H9 (cell line): ENCODE measurements at regions not wholly inside any gene's neighbourhood (a gene's known extent, or its start where the extent isn't known, plus 50 kb on each side); places are given as distances from the start of the nearest gene placed in this dataset.

Experiments used
- DNase-seq: peaks from one replicate; pipeline ENCODE4 v3.0.0-alpha.2; 2017
- H2AFZ ChIP-seq: one replicate; pipeline ENCODE4 v1.6.1; 2013; ENCODE audit warnings: mild to moderate bottlenecking, low read length, control low read depth, moderate library complexity
- H2AK5ac ChIP-seq: 2 replicates; pipeline ENCODE4 v1.6.1; 2013; ENCODE audit warnings: low read length, control low read depth, mixed read lengths; ENCODE audit not compliant: insufficient read length
- H2BK120ac ChIP-seq: one replicate; pipeline ENCODE4 v1.6.1; 2013; ENCODE audit warnings: low read depth, mild to moderate bottlenecking, low read length, control low read depth, inconsistent platforms; ENCODE audit not compliant: poor library complexity, severe bottlenecking
- H2BK12ac ChIP-seq: 2 replicates; pipeline ENCODE4 v1.6.1; 2013; ENCODE audit warnings: low read length, control low read depth, mixed read lengths, low read depth; ENCODE audit not compliant: insufficient read length
- H2BK15ac ChIP-seq: 2 replicates; pipeline ENCODE4 v1.6.1; 2013; ENCODE audit warnings: low read depth, low read length, control low read depth
- H2BK20ac ChIP-seq: one replicate; pipeline ENCODE4 v1.6.1; 2013; ENCODE audit warnings: low read depth, mild to moderate bottlenecking, low read length, control low read depth, inconsistent platforms; ENCODE audit not compliant: poor library complexity, severe bottlenecking
- H2BK5ac ChIP-seq: 2 replicates; pipeline ENCODE4 v1.6.1; 2013; ENCODE audit warnings: low read length, control low read depth, mixed read lengths; ENCODE audit not compliant: insufficient read length
- H3K14ac ChIP-seq: 2 replicates; pipeline ENCODE4 v1.6.1; 2013; ENCODE audit warnings: low read length, control low read depth; ENCODE audit not compliant: insufficient read depth
- H3K18ac ChIP-seq: 2 replicates; pipeline ENCODE4 v1.6.1; 2013; ENCODE audit warnings: low read depth, mild to moderate bottlenecking, mixed read lengths, low read length, control low read depth; ENCODE audit not compliant: insufficient read length
- H3K23ac ChIP-seq: 2 replicates; pipeline ENCODE4 v1.6.1; 2013; ENCODE audit warnings: low read length, control low read depth, mixed read lengths, low read depth; ENCODE audit not compliant: insufficient read length
- H3K23me2 ChIP-seq: 2 replicates; pipeline ENCODE4 v1.6.1; 2013; ENCODE audit warnings: low read depth, mild to moderate bottlenecking, mixed read lengths, low read length, control low read depth; ENCODE audit not compliant: insufficient read length, poor library complexity, severe bottlenecking
- H3K27ac ChIP-seq: 2 replicates; pipeline ENCODE4 v1.5.1; 2013; ENCODE audit warnings: low read length, control low read depth, mixed read lengths, low read depth; ENCODE audit not compliant: insufficient read length
- H3K27me3 ChIP-seq: 2 replicates; pipeline ENCODE4 v1.6.1; 2013; ENCODE audit warnings: low read length, control low read depth, inconsistent platforms; ENCODE audit not compliant: insufficient read depth
- H3K4ac ChIP-seq: 2 replicates; pipeline ENCODE4 v1.6.1; 2013; ENCODE audit warnings: low read depth, mild to moderate bottlenecking, control low read depth, inconsistent platforms, low read length, moderate library complexity
- H3K4me1 ChIP-seq: 2 replicates; pipeline ENCODE4 v1.6.1; 2013; ENCODE audit warnings: low read length, control low read depth, inconsistent platforms; ENCODE audit not compliant: insufficient read depth
- H3K4me2 ChIP-seq: 2 replicates; pipeline ENCODE4 v1.6.1; 2013; ENCODE audit warnings: low read length, control low read depth, mixed read lengths; ENCODE audit not compliant: insufficient read length, insufficient read depth
- H3K56ac ChIP-seq: 2 replicates; pipeline ENCODE4 v1.6.1; 2013; ENCODE audit warnings: low read depth, mild to moderate bottlenecking, mixed read lengths, low read length, control low read depth; ENCODE audit not compliant: insufficient read length
- H3K79me1 ChIP-seq: 2 replicates; pipeline ENCODE4 v1.6.1; 2013; ENCODE audit warnings: low read depth, mild to moderate bottlenecking, moderate library complexity, low read length, control low read depth, inconsistent platforms; ENCODE audit not compliant: insufficient read depth, poor library complexity, severe bottlenecking
- H3K79me2 ChIP-seq: 2 replicates; pipeline ENCODE4 v1.6.1; 2013; ENCODE audit warnings: low read length, control low read depth, inconsistent platforms; ENCODE audit not compliant: insufficient read depth
- H3K9ac ChIP-seq: 2 replicates; pipeline ENCODE4 v1.6.1; 2013; ENCODE audit warnings: low read length, control low read depth, mixed read lengths; ENCODE audit not compliant: insufficient read length; ENCODE audit errors: extremely low read depth
- H3K9me3 ChIP-seq: one replicate; pipeline ENCODE4 v1.6.1; 2013; ENCODE audit warnings: low read depth, low read length, inconsistent platforms; ENCODE audit not compliant: control insufficient read depth
- H3T11ph ChIP-seq: one replicate; pipeline ENCODE4 v1.6.1; 2013; ENCODE audit warnings: mild to moderate bottlenecking, low read length, control low read depth, inconsistent platforms
- H4K20me1 ChIP-seq: one replicate; pipeline ENCODE4 v1.6.1; 2013; ENCODE audit not compliant: control insufficient read depth, insufficient read length, insufficient read depth
- H4K5ac ChIP-seq: 2 replicates; pipeline ENCODE4 v1.6.1; 2013; ENCODE audit warnings: low read depth, mild to moderate bottlenecking, mixed read lengths, low read length, control low read depth; ENCODE audit not compliant: insufficient read length
- H4K8ac ChIP-seq: replicated peaks from 2 replicates; pipeline ENCODE4 v1.6.1; 2013; ENCODE audit warnings: low read length, control low read depth, mixed read lengths, low read depth; ENCODE audit not compliant: insufficient read length
- H4K91ac ChIP-seq: 2 replicates; pipeline ENCODE4 v1.6.1; 2013; ENCODE audit warnings: low read depth, mild to moderate bottlenecking, moderate library complexity, mixed read lengths, low read length, control low read depth; ENCODE audit not compliant: insufficient read length
- H3K27ac Mint-ChIP-seq, 3 experiments: 2 replicates in 2 of 3; 3 replicates in 1 of 3; pipeline ENCODE4 v1.8.0; 2020 to 2021; ENCODE audit warnings: mixed read lengths in 3 of 3, mild to moderate bottlenecking in 1 of 3, moderate library complexity in 1 of 3
- H3K27me3 Mint-ChIP-seq: 2 replicates; pipeline ENCODE4 v1.8.0; 2021; ENCODE audit warnings: low read depth, mild to moderate bottlenecking, moderate library complexity, mixed read lengths
- H3K36me3 Mint-ChIP-seq, 3 experiments: 2 replicates in 2 of 3; 3 replicates in 1 of 3; pipeline ENCODE4 v1.8.0; 2020 to 2021; ENCODE audit warnings: low read depth in 3 of 3, mixed read lengths in 3 of 3; ENCODE audit not compliant: insufficient read depth in 1 of 3
- H3K4me1 Mint-ChIP-seq, 2 experiments: 2 replicates each; pipeline ENCODE4 v1.8.0; 2020; ENCODE audit warnings: mixed read lengths in 2 of 2
- H3K4me3 Mint-ChIP-seq, 2 experiments: 2 replicates in 1 of 2; 3 replicates in 1 of 2; pipeline ENCODE4 v1.8.0; 2020 to 2021; ENCODE audit warnings: mild to moderate bottlenecking in 2 of 2, mixed read lengths in 2 of 2, moderate library complexity in 1 of 2
- H3K9me3 Mint-ChIP-seq, 2 experiments: 2 replicates in 1 of 2; 3 replicates in 1 of 2; pipeline ENCODE4 v1.8.0; 2020; ENCODE audit warnings: mild to moderate bottlenecking in 2 of 2, mixed read lengths in 2 of 2, moderate library complexity in 1 of 2
- WGBS: extraction: QIAGEN DNeasy Blood & Tissue Kit; methylation state at CpG from one replicate; pipeline ENCODE4 v1.1.7; 2013; ENCODE audit warnings: missing lambda C conversion rate, low lambda C conversion rate, mixed read lengths; ENCODE audit not compliant: insufficient read length; ENCODE audit errors: extremely low coverage; 5-methylcytosine and 5-hydroxymethylcytosine counted together
- TF ChIP-seq, protein P1 (sequence below): fragments of 200-600 bp; sonication (generic); conservative IDR thresholded peaks from 3 replicates; pipeline ENCODE4 v1.8.0; 2021; ENCODE audit warnings: antibody characterized with exemption, mild to moderate bottlenecking

GRCh38 chr6:154933181-154933827 lies 61.8 kb upstream of the TIAM2 start:
- no peak overlapping the region for H2AK5ac ChIP-seq
- H3K36me3 Mint-ChIP-seq: no peaks in the 10 kb centered on the region
- no peak overlapping the region for H3K4me2 ChIP-seq
- H3K27me3 ChIP-seq: no peaks in the 10 kb centered on the region
- no peak overlapping the region for H3K9ac ChIP-seq
- no peak overlapping the region for H3K56ac ChIP-seq
- no peak overlapping the region for H3K18ac ChIP-seq
- WGBS: no CpG with 5 or more reads among the region's 10 CpGs
- H2BK5ac ChIP-seq: no peak overlapping the region
- no peak overlapping the region for H3K27ac ChIP-seq
- no peak overlapping the region for H2BK20ac ChIP-seq
- no peak overlapping the region for H3K23ac ChIP-seq
- no peak overlapping the region for H4K5ac ChIP-seq
- TF ChIP-seq, protein P1, sequence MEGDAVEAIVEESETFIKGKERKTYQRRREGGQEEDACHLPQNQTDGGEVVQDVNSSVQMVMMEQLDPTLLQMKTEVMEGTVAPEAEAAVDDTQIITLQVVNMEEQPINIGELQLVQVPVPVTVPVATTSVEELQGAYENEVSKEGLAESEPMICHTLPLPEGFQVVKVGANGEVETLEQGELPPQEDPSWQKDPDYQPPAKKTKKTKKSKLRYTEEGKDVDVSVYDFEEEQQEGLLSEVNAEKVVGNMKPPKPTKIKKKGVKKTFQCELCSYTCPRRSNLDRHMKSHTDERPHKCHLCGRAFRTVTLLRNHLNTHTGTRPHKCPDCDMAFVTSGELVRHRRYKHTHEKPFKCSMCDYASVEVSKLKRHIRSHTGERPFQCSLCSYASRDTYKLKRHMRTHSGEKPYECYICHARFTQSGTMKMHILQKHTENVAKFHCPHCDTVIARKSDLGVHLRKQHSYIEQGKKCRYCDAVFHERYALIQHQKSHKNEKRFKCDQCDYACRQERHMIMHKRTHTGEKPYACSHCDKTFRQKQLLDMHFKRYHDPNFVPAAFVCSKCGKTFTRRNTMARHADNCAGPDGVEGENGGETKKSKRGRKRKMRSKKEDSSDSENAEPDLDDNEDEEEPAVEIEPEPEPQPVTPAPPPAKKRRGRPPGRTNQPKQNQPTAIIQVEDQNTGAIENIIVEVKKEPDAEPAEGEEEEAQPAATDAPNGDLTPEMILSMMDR: no peak
- H3K4ac ChIP-seq: no peak overlapping the region
- H3K14ac ChIP-seq: no peak overlapping the region
- H4K91ac ChIP-seq: no peak overlapping the region
- H3T11ph ChIP-seq: no peak overlapping the region
- H2AFZ ChIP-seq: no peak overlapping the region
- H4K8ac ChIP-seq: no peak overlapping the region
- no peaks in the 10 kb centered on the region for H3K9me3 ChIP-seq
- H3K23me2 ChIP-seq: no peaks in the 10 kb centered on the region
- H3K9me3 Mint-ChIP-seq: no peaks in the 10 kb centered on the region
- no peak overlapping the region for H2BK15ac ChIP-seq
- no peaks in the 10 kb centered on the region for H4K20me1 ChIP-seq
- H3K4me1 Mint-ChIP-seq: peaks cover 30 to 35% of the 10 kb centered on the region in 2 experiments
- H3K27ac Mint-ChIP-seq: peak overlapping the region in 2 of 3 experiments; percentile 15 to 40; a peak in 2 of 7 replicates
- H3K79me1 ChIP-seq: no peaks in the 10 kb centered on the region
- DNase-seq: no peak
- no peak overlapping the region for H2BK12ac ChIP-seq
- H3K4me1 ChIP-seq: peaks cover 12% of the 10 kb centered on the region
- H3K27me3 Mint-ChIP-seq: no peaks in the 10 kb centered on the region
- no peak overlapping the region for H2BK120ac ChIP-seq
- H3K79me2 ChIP-seq: no peaks in the 10 kb centered on the region
- no peak overlapping the region for H3K4me3 Mint-ChIP-seq
